Hepatocyte (in vitro differentiated cells): ENCODE measurements at regions not wholly inside any gene's neighbourhood (a gene's known extent, or its start where the extent isn't known, plus 50 kb on each side); places are given as distances from the start of the nearest gene placed in this dataset.

Source experiments
- CTCF ChIP-seq: fragments of 200-600 bp; sonication (generic); IDR thresholded peaks from 2 replicates; pipeline ENCODE4 v1.5.1; 2016; ENCODE audit warnings: antibody characterized with exemption, mild to moderate bottlenecking; ENCODE audit not compliant: poor library complexity
- EZH2phosphoT487 ChIP-seq: fragments of 200-600 bp; sonication (generic); IDR thresholded peaks from one replicate; pipeline ENCODE4 v1.6.1; 2018; ENCODE audit warnings: antibody characterized with exemption, mild to moderate bottlenecking, low read depth, moderate library complexity; ENCODE audit not compliant: unreplicated experiment, severe bottlenecking

- TF ChIP-seq EZH2phosphoT487 (no peak), CTCF (no peak)
These were observed 540.9 kb downstream of the RNF144A start for GRCh38 chr2:7458066-7458465.
